Upper lobe of left lung (tissue), 4 donors: ENCODE measurements at regions not wholly inside any gene's neighbourhood (a gene's known extent, or its start where the extent isn't known, plus 50 kb on each side); places are given as distances from the start of the nearest gene placed in this dataset.

ENCODE experiments used
- POLR2A ChIP-seq, 4 donors: fragments of 450-650 bp; IDR thresholded peaks; one replicate each; pipeline ENCODE4 v1.5.1; 2016 to 2017; ENCODE audit warnings: antibody characterized with exemption in 4 of 4, mild to moderate bottlenecking in 2 of 4
- POLR2AphosphoS5 ChIP-seq, 2 donors: sonication (generic); formaldehyde crosslinking; IDR thresholded peaks; one replicate each; pipeline ENCODE4 v1.5.1; 2017; ENCODE audit warnings: antibody characterized with exemption in 2 of 2
- TF ChIP-seq, protein P1 (sequence below), 6 experiments: fragments of 450-650 bp in 4 of 6; fragments of 200-600 bp in 2 of 6; sonication (generic) in 2 of 6; IDR thresholded peaks; one replicate each; pipeline ENCODE4 v1.5.1; 2016 to 2019; ENCODE audit warnings: antibody characterized with exemption in 6 of 6

DNA sequence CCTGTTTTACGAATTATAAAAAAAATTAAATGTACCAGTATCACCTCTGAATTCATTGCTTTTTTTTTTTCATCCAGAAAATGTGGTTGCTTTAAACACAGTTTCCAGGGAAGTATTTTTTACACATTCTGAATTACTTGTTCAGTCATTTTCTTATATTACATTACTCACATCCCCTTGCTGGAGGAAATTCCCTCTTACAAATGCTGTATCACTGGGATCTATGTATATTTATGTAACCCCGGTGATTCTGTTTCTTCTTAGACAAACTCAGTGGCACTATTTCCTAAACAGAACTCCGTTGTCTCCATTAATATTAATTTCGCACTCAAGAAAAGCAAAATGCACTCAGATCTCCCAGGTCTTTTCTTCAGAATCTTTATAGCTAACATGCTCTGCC, 1078.5 kb upstream of the ZEB2 start:
- TF ChIP-seq POLR2A (IDR thresholded peaks at IDR 0.05) (no peak), POLR2AphosphoS5 (IDR thresholded peaks at IDR 0.05) (no peak)
- TF ChIP-seq, protein P1, sequence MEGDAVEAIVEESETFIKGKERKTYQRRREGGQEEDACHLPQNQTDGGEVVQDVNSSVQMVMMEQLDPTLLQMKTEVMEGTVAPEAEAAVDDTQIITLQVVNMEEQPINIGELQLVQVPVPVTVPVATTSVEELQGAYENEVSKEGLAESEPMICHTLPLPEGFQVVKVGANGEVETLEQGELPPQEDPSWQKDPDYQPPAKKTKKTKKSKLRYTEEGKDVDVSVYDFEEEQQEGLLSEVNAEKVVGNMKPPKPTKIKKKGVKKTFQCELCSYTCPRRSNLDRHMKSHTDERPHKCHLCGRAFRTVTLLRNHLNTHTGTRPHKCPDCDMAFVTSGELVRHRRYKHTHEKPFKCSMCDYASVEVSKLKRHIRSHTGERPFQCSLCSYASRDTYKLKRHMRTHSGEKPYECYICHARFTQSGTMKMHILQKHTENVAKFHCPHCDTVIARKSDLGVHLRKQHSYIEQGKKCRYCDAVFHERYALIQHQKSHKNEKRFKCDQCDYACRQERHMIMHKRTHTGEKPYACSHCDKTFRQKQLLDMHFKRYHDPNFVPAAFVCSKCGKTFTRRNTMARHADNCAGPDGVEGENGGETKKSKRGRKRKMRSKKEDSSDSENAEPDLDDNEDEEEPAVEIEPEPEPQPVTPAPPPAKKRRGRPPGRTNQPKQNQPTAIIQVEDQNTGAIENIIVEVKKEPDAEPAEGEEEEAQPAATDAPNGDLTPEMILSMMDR (IDR thresholded peaks at IDR 0.05): no peak
